ENCODE measurements at regions not wholly inside any gene's neighbourhood (a gene's known extent, or its start where the extent isn't known, plus 50 kb on each side); places are given as distances from the start of the nearest gene placed in this dataset.

DNA sequence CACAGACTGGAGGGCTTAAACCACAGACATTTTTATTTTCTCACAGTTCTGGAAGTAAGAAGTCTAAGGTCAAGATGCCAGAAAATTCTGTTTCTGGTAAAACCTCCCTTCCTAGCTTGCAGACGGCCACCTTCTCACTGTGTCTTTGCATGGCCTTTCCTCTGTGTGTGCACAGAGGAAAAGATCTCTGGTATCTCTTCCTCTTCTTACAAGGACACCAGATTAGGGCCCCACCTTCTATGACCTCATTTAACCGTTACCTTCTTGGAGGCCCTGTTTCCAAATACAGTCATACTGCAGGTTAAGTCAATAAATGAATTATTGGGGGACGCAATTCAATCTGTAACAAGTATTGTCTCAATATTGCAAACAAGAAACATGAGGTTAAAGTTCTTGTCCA lies 63.0 kb upstream of the PRDX6 start:
- H3K9me3 Mint-ChIP-seq = no peaks in the 10 kb centered on the region

DNA sequence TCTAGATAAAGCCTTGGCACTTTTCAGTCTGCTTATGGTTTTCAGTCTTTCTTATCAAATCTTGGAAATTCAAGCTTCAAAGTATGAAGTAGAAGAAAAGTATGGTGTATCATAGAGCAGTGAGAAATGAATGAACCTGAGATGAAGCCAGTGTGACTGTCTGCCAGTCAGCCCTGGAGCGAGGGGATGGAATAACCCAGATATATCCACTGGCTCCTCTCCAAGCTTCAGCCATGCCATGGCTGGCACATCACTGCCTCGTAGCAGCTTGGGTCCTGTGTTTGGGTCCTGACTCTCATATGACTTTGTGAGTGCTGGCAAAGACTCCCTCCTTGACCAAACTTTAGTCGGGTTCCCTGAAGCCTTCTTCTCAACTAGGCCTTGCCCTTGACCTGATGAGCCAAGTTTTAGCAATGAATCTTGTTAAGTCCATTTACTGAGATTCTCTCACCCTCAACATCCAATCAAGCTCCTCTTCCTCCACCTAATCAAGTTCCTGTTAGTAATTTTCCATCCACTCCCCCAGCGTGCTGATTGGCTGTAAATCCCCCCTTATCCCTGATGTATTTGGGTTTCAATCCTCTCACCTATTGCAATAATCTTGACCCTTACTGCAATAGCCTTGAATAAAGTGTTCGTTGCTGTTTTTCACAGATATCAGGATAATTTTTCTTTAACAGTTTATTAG lies 62.5 kb upstream of the PRDX6 start:
- intact Hi-C loops (cut with DNase I, micrococcal nuclease) = loop anchor here in 1 of 2 experiments (5.0 kb wide), 2 partner anchors 803 to 1333 kb away; no protein-coding TSS in a partner anchor
- no peak for ATAC-seq (ENCODE audit: poor library complexity)
- Mint-ChIP-seq H3K27ac (no peak overlapping the region), H3K9me3 (no peaks in the 10 kb centered on the region), H3K27me3 (no peaks in the 10 kb centered on the region), H3K36me3 (ENCODE audit: low read depth) (peaks cover 33% of the 10 kb centered on the region), H3K4me1 (ENCODE audit: low read depth) (peaks cover 19% of the 10 kb centered on the region), H3K4me3 (no peak overlapping the region)
- DNase-seq = no peak
- Histone ChIP-seq H3K27ac (ENCODE audit: low read depth in 1 of 2, low read length in 2 of 2) (no peak overlapping the region), H3K4me1 (ENCODE audit: insufficient read depth, low read length) (peaks cover 11% of the 10 kb centered on the region), H3K9me3 (ENCODE audit: control insufficient read depth in 1 of 2, insufficient read depth in 1 of 2, low read length in 2 of 2) (no peaks in the 10 kb centered on the region), H3K27me3 (ENCODE audit: control insufficient read depth in 1 of 2, insufficient read depth in 2 of 2, low read length in 2 of 2) (no peaks in the 10 kb centered on the region), H3K36me3 (ENCODE audit: insufficient read depth, low read length) (peaks cover 24% of the 10 kb centered on the region), H3K4me3 (ENCODE audit: low read length) (no peak overlapping the region)
- TF ChIP-seq, protein P1, sequence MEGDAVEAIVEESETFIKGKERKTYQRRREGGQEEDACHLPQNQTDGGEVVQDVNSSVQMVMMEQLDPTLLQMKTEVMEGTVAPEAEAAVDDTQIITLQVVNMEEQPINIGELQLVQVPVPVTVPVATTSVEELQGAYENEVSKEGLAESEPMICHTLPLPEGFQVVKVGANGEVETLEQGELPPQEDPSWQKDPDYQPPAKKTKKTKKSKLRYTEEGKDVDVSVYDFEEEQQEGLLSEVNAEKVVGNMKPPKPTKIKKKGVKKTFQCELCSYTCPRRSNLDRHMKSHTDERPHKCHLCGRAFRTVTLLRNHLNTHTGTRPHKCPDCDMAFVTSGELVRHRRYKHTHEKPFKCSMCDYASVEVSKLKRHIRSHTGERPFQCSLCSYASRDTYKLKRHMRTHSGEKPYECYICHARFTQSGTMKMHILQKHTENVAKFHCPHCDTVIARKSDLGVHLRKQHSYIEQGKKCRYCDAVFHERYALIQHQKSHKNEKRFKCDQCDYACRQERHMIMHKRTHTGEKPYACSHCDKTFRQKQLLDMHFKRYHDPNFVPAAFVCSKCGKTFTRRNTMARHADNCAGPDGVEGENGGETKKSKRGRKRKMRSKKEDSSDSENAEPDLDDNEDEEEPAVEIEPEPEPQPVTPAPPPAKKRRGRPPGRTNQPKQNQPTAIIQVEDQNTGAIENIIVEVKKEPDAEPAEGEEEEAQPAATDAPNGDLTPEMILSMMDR (IDR thresholded peaks at IDR 0.05) = no peak
- ChIA-PET POLR2A (no interaction called here), CTCF (interaction anchor here (1.3 kb wide), 1 partner anchor 14 kb away, joined by 4 read pairs; no protein-coding TSS in a partner anchor)

More for the DNA sequence above, 63.0 kb upstream of the PRDX6 start:
- DNase-seq = no peak
- Histone ChIP-seq H3K36me3 (ENCODE audit: insufficient read depth, low read length) (peaks cover 24% of the 10 kb centered on the region), H3K27me3 (ENCODE audit: control insufficient read depth in 1 of 2, insufficient read depth in 2 of 2, low read length in 2 of 2) (no peaks in the 10 kb centered on the region), H3K4me1 (ENCODE audit: insufficient read depth, low read length) (peaks cover 14% of the 10 kb centered on the region), H3K4me3 (ENCODE audit: low read length) (no peak overlapping the region), H3K27ac (ENCODE audit: low read depth in 1 of 2, low read length in 2 of 2) (no peak overlapping the region), H3K9me3 (ENCODE audit: control insufficient read depth in 1 of 2, insufficient read depth in 1 of 2, low read length in 2 of 2) (no peaks in the 10 kb centered on the region)
- H3K27me3 Mint-ChIP-seq = no peaks in the 10 kb centered on the region
- intact Hi-C loops (cut with DNase I, micrococcal nuclease) = no loop called here
- CTCF ChIA-PET = interaction anchor here (1.3 kb wide), 1 partner anchor 15 kb away, joined by 4 read pairs; no protein-coding TSS in a partner anchor
- H3K4me1 Mint-ChIP-seq (ENCODE audit: low read depth) = peaks cover 24% of the 10 kb centered on the region
- H3K4me3 Mint-ChIP-seq = no peak overlapping the region
- TF ChIP-seq, protein P1 (IDR thresholded peaks at IDR 0.05) = no peak
- POLR2A ChIA-PET = no interaction called here
- peaks cover 33% of the 10 kb centered on the region for H3K36me3 Mint-ChIP-seq (ENCODE audit: low read depth)
- no peak overlapping the region for H3K27ac Mint-ChIP-seq
- no peak for ATAC-seq (ENCODE audit: poor library complexity)

DNA sequence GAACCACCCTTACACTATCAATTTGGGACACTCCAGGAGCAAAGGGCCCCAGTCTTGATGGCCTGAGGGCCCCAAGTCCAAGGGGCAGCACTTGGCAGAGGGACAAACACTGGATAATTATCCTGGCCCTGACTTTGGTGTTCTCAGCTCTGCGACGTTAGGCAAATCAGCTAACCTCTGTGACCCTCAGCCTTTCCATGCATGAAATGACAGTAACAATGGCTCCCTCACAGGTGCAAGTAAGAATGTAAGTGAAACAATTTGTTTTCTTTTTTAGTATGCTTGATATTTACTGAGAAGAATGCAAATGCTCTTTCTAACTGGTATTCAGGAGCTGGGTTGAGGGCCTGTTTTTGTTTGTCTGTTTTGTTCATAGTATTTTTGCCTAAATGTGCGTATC lies 61.6 kb upstream of the PRDX6 start:
- H3K36me3 ChIP-seq (ENCODE audit: insufficient read depth, low read length) = peaks cover 24% of the 10 kb centered on the region
- Mint-ChIP-seq H3K27me3 (no peaks in the 10 kb centered on the region), H3K36me3 (ENCODE audit: low read depth) (peaks cover 29% of the 10 kb centered on the region), H3K4me1 (ENCODE audit: low read depth) (peaks cover 16% of the 10 kb centered on the region), H3K4me3 (no peak overlapping the region), H3K27ac (no peak overlapping the region), H3K9me3 (no peaks in the 10 kb centered on the region)
- DNase-seq (no peak), ATAC-seq (ENCODE audit: poor library complexity) (no peak)
- CTCF ChIA-PET = interaction anchor here (1.3 kb wide), 1 partner anchor 14 kb away, joined by 4 read pairs; no protein-coding TSS in a partner anchor
- no peak overlapping the region for H3K27ac ChIP-seq (ENCODE audit: low read depth in 1 of 2, low read length in 2 of 2)
- no peaks in the 10 kb centered on the region for H3K9me3 ChIP-seq (ENCODE audit: control insufficient read depth in 1 of 2, insufficient read depth in 1 of 2, low read length in 2 of 2)
- intact Hi-C loops (cut with DNase I, micrococcal nuclease) = loop anchor here in 1 of 2 experiments (5.0 kb wide), 2 partner anchors 802 to 1332 kb away; no protein-coding TSS in a partner anchor
- peaks cover 10% of the 10 kb centered on the region for H3K4me1 ChIP-seq (ENCODE audit: insufficient read depth, low read length)
- TF ChIP-seq, protein P1 (IDR thresholded peaks at IDR 0.05) = no peak
- H3K27me3 ChIP-seq (ENCODE audit: control insufficient read depth in 1 of 2, insufficient read depth in 2 of 2, low read length in 2 of 2) = no peaks in the 10 kb centered on the region
- POLR2A ChIA-PET = no interaction called here
- no peak overlapping the region for H3K4me3 ChIP-seq (ENCODE audit: low read length)
